ENCODE measurements at regions not wholly inside any gene's neighbourhood (a gene's known extent, or its start where the extent isn't known, plus 50 kb on each side); places are given as distances from the start of the nearest gene placed in this dataset.

- ATAC-seq (no peak), DNase-seq (ENCODE audit: low spot score) (no peak)
- Mint-ChIP-seq H3K36me3 (ENCODE audit: low read depth) (no peaks in the 10 kb centered on the region; the same call in 2 of the 3 replicates), H3K4me1 (peaks cover 7% of the 10 kb centered on the region; the same call in 2 of the 3 replicates), H3K9me3 (no peaks in the 10 kb centered on the region), H3K27me3 (ENCODE audit: insufficient read depth, low read depth, poor library complexity) (peaks cover 2% of the 10 kb centered on the region), H3K27ac (no peak overlapping the region), H3K4me3 (no peak overlapping the region)
- Histone ChIP-seq H3K9me2 (ENCODE audit: insufficient read depth) (0 out of 2 replicates have a peak, but pooled peaks cover 2% of the 10 kb centered on the region), H2AFZ (no peak overlapping the region; the same call in 1 of the 2 replicates), H4K20me1 (replicated peaks; ENCODE audit: insufficient read depth) (no peaks in the 10 kb centered on the region), H3K4me3 (no peak overlapping the region), H3K79me2 (replicated peaks; ENCODE audit: insufficient read depth) (no peaks in the 10 kb centered on the region), H3F3A (replicated peaks; ENCODE audit: low read depth) (no peaks in the 10 kb centered on the region), H3K27me3 (ENCODE audit: insufficient read depth) (no peaks in the 10 kb centered on the region), H3K4me1 (ENCODE audit: insufficient read depth) (no peaks in the 10 kb centered on the region), H3K36me3 (ENCODE audit: insufficient read depth) (no peaks in the 10 kb centered on the region), H3K27ac (ENCODE audit: low read depth) (no peak overlapping the region), H3K4me2 (no peak overlapping the region)
- TF ChIP-seq CTCF (conservative IDR thresholded peaks at IDR 0.05; ENCODE audit: low read depth in 2 of 2) (no peak), ZNF114 (CRISPR knock-in tag; IDR thresholded peaks at IDR 0.05) (no peak), ZNF462 (CRISPR knock-in tag; IDR thresholded peaks at IDR 0.05) (no peak), POLR2AphosphoS5 (IDR thresholded peaks at IDR 0.05; ENCODE audit: low read depth) (no peak), NANOG (IDR thresholded peaks at IDR 0.05; ENCODE audit: borderline replicate concordance) (no peak), CREB1 (CRISPR knock-in tag; IDR thresholded peaks at IDR 0.05; ENCODE audit: low read depth) (no peak), ETS1 (IDR thresholded peaks at IDR 0.05) (no peak), JUNB (IDR thresholded peaks at IDR 0.05; ENCODE audit: unreplicated experiment) (no peak), STAT1 (IDR thresholded peaks at IDR 0.05; ENCODE audit: unreplicated experiment) (no peak), EZH2phosphoT487 (IDR thresholded peaks at IDR 0.05; ENCODE audit: unreplicated experiment) (no peak), REST (IDR thresholded peaks at IDR 0.05; ENCODE audit: unreplicated experiment) (no peak), ZNF331 (CRISPR knock-in tag; IDR thresholded peaks at IDR 0.05; ENCODE audit: low read depth) (no peak), EZH2 (IDR thresholded peaks at IDR 0.05; ENCODE audit: low read depth, unreplicated experiment) (no peak)
Observed at GRCh38 chr6:80488190-80488589, 381.7 kb downstream of the BCKDHB start.

Measured in GM23338 (cell line).